Left renal pelvis (tissue), 4 donors: ENCODE measurements at regions not wholly inside any gene's neighbourhood (a gene's known extent, or its start where the extent isn't known, plus 50 kb on each side); places are given as distances from the start of the nearest gene placed in this dataset.

Experiments used
- DNase-seq, 4 donors: peaks; one replicate each; pipeline ENCODE4 v3.0.0-alpha.2; 2013; ENCODE audit warnings: low read depth in 4 of 4, low spot score in 3 of 4

GRCh38 chr6:102407886-102408741, 1014.6 kb downstream of the GRIK2 start:
- DNase-seq: no peak

- DNase-seq: no peak
Measured at GRCh38 chr6:102405860-102406259, 1012.4 kb downstream of the GRIK2 start.

GRCh38 chr6:102402635-102403329, 1009.3 kb downstream of the GRIK2 start:
- DNase-seq: no peak

GRCh38 chr6:102398788-102399390, 1005.4 kb downstream of the GRIK2 start:
- DNase-seq: no peak

- DNase-seq: no peak
Measured at GRCh38 chr6:102390541-102390940, 997.0 kb downstream of the GRIK2 start.

- DNase-seq: no peak
Measured at GRCh38 chr6:102389994-102390393, 996.5 kb downstream of the GRIK2 start.

- no peak for DNase-seq
Measured at GRCh38 chr6:102387326-102388033, 994.0 kb downstream of the GRIK2 start.

GRCh38 chr6:102381203-102381602, 987.7 kb downstream of the GRIK2 start:
- no peak for DNase-seq

GRCh38 chr6:102356170-102356569, 962.7 kb downstream of the GRIK2 start:
- no peak for DNase-seq

- no peak for DNase-seq
Measured at GRCh38 chr6:102355578-102355977, 962.1 kb downstream of the GRIK2 start.

GRCh38 chr6:102352552-102352951, 959.0 kb downstream of the GRIK2 start:
- DNase-seq: no peak

GRCh38 chr6:102344769-102345168, 951.3 kb downstream of the GRIK2 start:
- DNase-seq: no peak

- DNase-seq: no peak
Measured at GRCh38 chr6:102340311-102340710, 946.8 kb downstream of the GRIK2 start.

- DNase-seq: no peak
Measured at GRCh38 chr6:102333736-102334135, 940.2 kb downstream of the GRIK2 start.

GRCh38 chr6:102327697-102328225, 934.3 kb downstream of the GRIK2 start:
- DNase-seq: no peak

GRCh38 chr6:102313699-102314098, 920.2 kb downstream of the GRIK2 start:
- DNase-seq: no peak

- DNase-seq: no peak
Measured at GRCh38 chr6:102309700-102310099, 916.2 kb downstream of the GRIK2 start.

- no peak for DNase-seq
Measured at GRCh38 chr6:102300350-102300749, 906.8 kb downstream of the GRIK2 start.

- no peak for DNase-seq
Measured at GRCh38 chr6:102298051-102298450, 904.5 kb downstream of the GRIK2 start.
